HepG2 (cell line): ENCODE measurements at regions not wholly inside any gene's neighbourhood (a gene's known extent, or its start where the extent isn't known, plus 50 kb on each side); places are given as distances from the start of the nearest gene placed in this dataset.

Experiments
- ATAC-seq: fragments of 200-7000 bp; cut with Tn5 transposase; 3 replicates; pipeline ENCODE4 v1.9.1; 2020; ENCODE audit warnings: mild to moderate bottlenecking, moderate library complexity
- BruUV-seq: library from RNA; stranded (reverse); fragments of 400-500 nt; replicated peaks from 2 replicates; lab custom pipeline; 2021; lab: Mats Ljungman, UMichigan
- CTCF ChIA-PET: fragments of 300-600 bp; formaldehyde crosslinking; extraction: SDS; loops from one replicate; lab custom pipeline; 2021; ENCODE audit warnings: low total read pairs, inconsistent platforms, low intra/inter-chr PET ratio; lab: Yijun Ruan, JAX
- POLR2A ChIA-PET: fragments of 350-600 bp; sonication (Branson Sonifier 250); formaldehyde crosslinking; loops from one replicate; lab custom pipeline; 2020; ENCODE audit warnings: antibody characterized with exemption, inconsistent platforms; lab: Yijun Ruan, JAX
- DNase-seq: peaks from one replicate; pipeline ENCODE4 v3.0.0-alpha.2; 2015; ENCODE audit warnings: low spot score
- FAIRE-seq: peaks from 3 replicates; lab custom pipeline; 2011; peaks lifted over from hg19 to GRCh38; lab: Jason Lieb, UNC
- H2AFZ ChIP-seq: one replicate; pipeline ENCODE4 v1.6.1; 2011; ENCODE audit warnings: low read length, inconsistent platforms
- H3K27ac ChIP-seq: fragments of 300-600 bp; 3 replicates; pipeline ENCODE4 v1.8.0; 2011; ENCODE audit warnings: mixed run types, mild to moderate bottlenecking, mixed read lengths, low read length, inconsistent platforms; ENCODE audit not compliant: insufficient read depth; ENCODE audit errors: extremely low read length
- H3K27me3 ChIP-seq, 2 experiments: fragments of 200-600 bp in 1 of 2; 2 replicates in 1 of 2; 3 replicates in 1 of 2; pipeline versions ENCODE4 v1.6.0 to v1.8.0; 2011; ENCODE audit warnings: low read length in 2 of 2, mild to moderate bottlenecking in 2 of 2, moderate library complexity in 2 of 2, inconsistent platforms in 1 of 2; ENCODE audit not compliant: insufficient read depth in 2 of 2, control insufficient read depth in 1 of 2
- H3K36me3 ChIP-seq, 2 experiments: fragments of 200-600 bp in 1 of 2; replicated peaks in 1 of 2; 2 replicates in 1 of 2; 3 replicates in 1 of 2; pipeline versions ENCODE4 v1.5.1 to v1.8.0; 2011; ENCODE audit warnings: low read length in 2 of 2, inconsistent platforms in 1 of 2; ENCODE audit not compliant: insufficient read depth in 2 of 2, control insufficient read depth in 1 of 2
- H3K4me1 ChIP-seq: 2 replicates; pipeline ENCODE4 v1.5.1; 2012; ENCODE audit warnings: low read length, inconsistent platforms; ENCODE audit not compliant: insufficient read depth
- H3K4me2 ChIP-seq: 2 replicates; pipeline ENCODE4 v1.6.0; 2011; ENCODE audit warnings: low read depth, low read length, inconsistent platforms
- H3K4me3 ChIP-seq, 3 experiments: fragments of 200-600 bp in 1 of 3; sonication (generic), shearing (Covaris generic) in 1 of 3; replicated peaks in 1 of 3; 2 replicates each; pipeline ENCODE4 v1.5.1; 2011 to 2016; ENCODE audit warnings: low read length in 3 of 3, inconsistent platforms in 2 of 3, low read depth in 2 of 3, mild to moderate bottlenecking in 2 of 3, control low read depth in 1 of 3, mixed read lengths in 1 of 3; ENCODE audit not compliant: insufficient read depth in 1 of 3
- H3K79me2 ChIP-seq: one replicate; pipeline ENCODE4 v1.6.1; 2011; ENCODE audit warnings: low read length, inconsistent platforms; ENCODE audit not compliant: insufficient read depth
- H3K9ac ChIP-seq: 2 replicates; pipeline ENCODE4 v1.6.0; 2011; ENCODE audit warnings: mild to moderate bottlenecking, low read depth, low read length, inconsistent platforms; ENCODE audit not compliant: insufficient read depth
- H3K9me3 ChIP-seq: 2 replicates; pipeline ENCODE4 v1.5.1; 2012; ENCODE audit warnings: mild to moderate bottlenecking, low read length
- H4K20me1 ChIP-seq: 2 replicates; pipeline ENCODE4 v1.6.0; 2011; ENCODE audit warnings: inconsistent platforms, mild to moderate bottlenecking, low read length, moderate library complexity; ENCODE audit not compliant: insufficient read depth
- DMAP1 ChIP-seq: IDR thresholded peaks from 2 replicates; pipeline ENCODE4 v1.6.1; 2016
- GLMP ChIP-seq: sonication (generic); formaldehyde crosslinking; IDR thresholded peaks from 2 replicates; pipeline ENCODE4 v1.9.0; 2021; ENCODE audit warnings: missing genetic modification reagents, mild to moderate bottlenecking, borderline replicate concordance
- PAXIP1 ChIP-seq: sonication (generic); formaldehyde crosslinking; conservative IDR thresholded peaks from 2 replicates; pipeline ENCODE4 v1.4.0; 2020; ENCODE audit warnings: mild to moderate bottlenecking, missing genetic modification reagents, moderate library complexity
- RAD51 ChIP-seq: fragments of 450-650 bp; IDR thresholded peaks from 2 replicates; pipeline ENCODE4 v1.6.1; 2016; ENCODE audit warnings: borderline replicate concordance
- SNRNP70 ChIP-seq: fragments of 200-400 bp; formaldehyde crosslinking; IDR thresholded peaks from 2 replicates; pipeline ENCODE4 v1.6.1; 2017; ENCODE audit warnings: mild to moderate bottlenecking, low read depth, low read length, moderate library complexity
- SRSF4 ChIP-seq: fragments of 200-400 bp; formaldehyde crosslinking; IDR thresholded peaks from one replicate; pipeline ENCODE4 v1.6.1; 2018; ENCODE audit warnings: mild to moderate bottlenecking, low read depth, low read length, moderate library complexity; ENCODE audit not compliant: poor library complexity, severe bottlenecking
- THYN1 ChIP-seq: sonication (generic); formaldehyde crosslinking; IDR thresholded peaks from 2 replicates; pipeline ENCODE4 v1.8.1; 2023; ENCODE audit warnings: low read depth, mild to moderate bottlenecking, moderate library complexity, missing genetic modification reagents, borderline replicate concordance
- ZNF737 ChIP-seq: sonication (generic); formaldehyde crosslinking; IDR thresholded peaks from 2 replicates; pipeline ENCODE4 v1.5.0; 2020; ENCODE audit warnings: missing genetic modification reagents, mild to moderate bottlenecking, borderline replicate concordance
- WGBS: methylation state at CpG from one replicate; pipeline ENCODE4 v1.1.6; 2017; ENCODE audit warnings: low lambda C conversion rate; 5-methylcytosine and 5-hydroxymethylcytosine counted together
- in situ Hi-C: cut with HindIII; loops from 2 replicates; pipeline ENCODE4 v1.10.0; 2017; ENCODE audit warnings: low pct_unique_long_range_greater_than_20kb; ENCODE audit not compliant: extremely low pct_ligation_motif_present
- intact Hi-C: fragments of 100-400 bp; cut with micrococcal nuclease; formaldehyde crosslinking; loops from one replicate; pipeline ENCODE4 v1.10.0; 2022; ENCODE audit not compliant: unreplicated experiment
- TF ChIP-seq, protein P1 (sequence below), 2 experiments: sonication (generic) in 1 of 2; formaldehyde crosslinking in 1 of 2; IDR thresholded peaks; 2 replicates each; pipeline versions ENCODE4 v1.5.1 to v1.6.1; 2011 to 2020; ENCODE audit warnings: borderline replicate concordance in 1 of 2, low read depth in 1 of 2, low read length in 1 of 2, mild to moderate bottlenecking in 1 of 2, missing genetic modification reagents in 1 of 2, moderate library complexity in 1 of 2
- TF ChIP-seq, protein P2 (sequence below): sonication (generic); formaldehyde crosslinking; IDR thresholded peaks from 2 replicates; pipeline ENCODE4 v1.9.0; 2021; ENCODE audit warnings: mild to moderate bottlenecking, missing genetic modification reagents

- DNase-seq = no peak
- no peak for ATAC-seq
- ChIA-PET CTCF (no interaction called here), POLR2A (no interaction called here)
- intact Hi-C loops (no loop called here), in situ Hi-C loops (no loop called here)
- Histone ChIP-seq H3K27ac (no peak overlapping the region), H3K9ac (no peak overlapping the region), H3K36me3 (no peaks in the 10 kb centered on the region), H3K79me2 (no peaks in the 10 kb centered on the region), H3K4me3 (no peak overlapping the region), H3K4me1 (no peaks in the 10 kb centered on the region), H4K20me1 (no peaks in the 10 kb centered on the region), H3K4me2 (no peak overlapping the region), H2AFZ (no peak overlapping the region), H3K9me3 (no peaks in the 10 kb centered on the region), H3K27me3 (no peaks in the 10 kb centered on the region)
- no peak for TF ChIP-seq RAD51
- no peak for TF ChIP-seq ZNF737 (CRISPR knock-in tag)
- no peak for TF ChIP-seq PAXIP1 (CRISPR knock-in tag)
- TF ChIP-seq, protein P1, sequence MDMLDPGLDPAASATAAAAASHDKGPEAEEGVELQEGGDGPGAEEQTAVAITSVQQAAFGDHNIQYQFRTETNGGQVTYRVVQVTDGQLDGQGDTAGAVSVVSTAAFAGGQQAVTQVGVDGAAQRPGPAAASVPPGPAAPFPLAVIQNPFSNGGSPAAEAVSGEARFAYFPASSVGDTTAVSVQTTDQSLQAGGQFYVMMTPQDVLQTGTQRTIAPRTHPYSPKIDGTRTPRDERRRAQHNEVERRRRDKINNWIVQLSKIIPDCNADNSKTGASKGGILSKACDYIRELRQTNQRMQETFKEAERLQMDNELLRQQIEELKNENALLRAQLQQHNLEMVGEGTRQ (IDR thresholded peaks at IDR 0.05; ENCODE audit: low read depth, low read length) = no peak
- TF ChIP-seq, protein P1 (CRISPR knock-in tag; IDR thresholded peaks at IDR 0.05; ENCODE audit: borderline replicate concordance) = no peak
- no peak for TF ChIP-seq DMAP1 (CRISPR knock-in tag)
- TF ChIP-seq, protein P2, sequence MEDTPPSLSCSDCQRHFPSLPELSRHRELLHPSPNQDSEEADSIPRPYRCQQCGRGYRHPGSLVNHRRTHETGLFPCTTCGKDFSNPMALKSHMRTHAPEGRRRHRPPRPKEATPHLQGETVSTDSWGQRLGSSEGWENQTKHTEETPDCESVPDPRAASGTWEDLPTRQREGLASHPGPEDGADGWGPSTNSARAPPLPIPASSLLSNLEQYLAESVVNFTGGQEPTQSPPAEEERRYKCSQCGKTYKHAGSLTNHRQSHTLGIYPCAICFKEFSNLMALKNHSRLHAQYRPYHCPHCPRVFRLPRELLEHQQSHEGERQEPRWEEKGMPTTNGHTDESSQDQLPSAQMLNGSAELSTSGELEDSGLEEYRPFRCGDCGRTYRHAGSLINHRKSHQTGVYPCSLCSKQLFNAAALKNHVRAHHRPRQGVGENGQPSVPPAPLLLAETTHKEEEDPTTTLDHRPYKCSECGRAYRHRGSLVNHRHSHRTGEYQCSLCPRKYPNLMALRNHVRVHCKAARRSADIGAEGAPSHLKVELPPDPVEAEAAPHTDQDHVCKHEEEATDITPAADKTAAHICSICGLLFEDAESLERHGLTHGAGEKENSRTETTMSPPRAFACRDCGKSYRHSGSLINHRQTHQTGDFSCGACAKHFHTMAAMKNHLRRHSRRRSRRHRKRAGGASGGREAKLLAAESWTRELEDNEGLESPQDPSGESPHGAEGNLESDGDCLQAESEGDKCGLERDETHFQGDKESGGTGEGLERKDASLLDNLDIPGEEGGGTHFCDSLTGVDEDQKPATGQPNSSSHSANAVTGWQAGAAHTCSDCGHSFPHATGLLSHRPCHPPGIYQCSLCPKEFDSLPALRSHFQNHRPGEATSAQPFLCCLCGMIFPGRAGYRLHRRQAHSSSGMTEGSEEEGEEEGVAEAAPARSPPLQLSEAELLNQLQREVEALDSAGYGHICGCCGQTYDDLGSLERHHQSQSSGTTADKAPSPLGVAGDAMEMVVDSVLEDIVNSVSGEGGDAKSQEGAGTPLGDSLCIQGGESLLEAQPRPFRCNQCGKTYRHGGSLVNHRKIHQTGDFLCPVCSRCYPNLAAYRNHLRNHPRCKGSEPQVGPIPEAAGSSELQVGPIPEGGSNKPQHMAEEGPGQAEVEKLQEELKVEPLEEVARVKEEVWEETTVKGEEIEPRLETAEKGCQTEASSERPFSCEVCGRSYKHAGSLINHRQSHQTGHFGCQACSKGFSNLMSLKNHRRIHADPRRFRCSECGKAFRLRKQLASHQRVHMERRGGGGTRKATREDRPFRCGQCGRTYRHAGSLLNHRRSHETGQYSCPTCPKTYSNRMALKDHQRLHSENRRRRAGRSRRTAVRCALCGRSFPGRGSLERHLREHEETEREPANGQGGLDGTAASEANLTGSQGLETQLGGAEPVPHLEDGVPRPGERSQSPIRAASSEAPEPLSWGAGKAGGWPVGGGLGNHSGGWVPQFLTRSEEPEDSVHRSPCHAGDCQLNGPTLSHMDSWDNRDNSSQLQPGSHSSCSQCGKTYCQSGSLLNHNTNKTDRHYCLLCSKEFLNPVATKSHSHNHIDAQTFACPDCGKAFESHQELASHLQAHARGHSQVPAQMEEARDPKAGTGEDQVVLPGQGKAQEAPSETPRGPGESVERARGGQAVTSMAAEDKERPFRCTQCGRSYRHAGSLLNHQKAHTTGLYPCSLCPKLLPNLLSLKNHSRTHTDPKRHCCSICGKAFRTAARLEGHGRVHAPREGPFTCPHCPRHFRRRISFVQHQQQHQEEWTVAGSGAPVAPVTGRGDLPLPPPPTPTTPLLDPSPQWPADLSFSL (CRISPR knock-in tag) = no peak
- no peak for TF ChIP-seq SRSF4
- no peak for TF ChIP-seq GLMP
- no peak for TF ChIP-seq THYN1 (CRISPR knock-in tag)
- TF ChIP-seq SNRNP70 = no peak
- 0% methylated on average over 3 of the region's 3 CpGs for WGBS
- no TSS peak for BruUV-seq
- FAIRE-seq = no peak
These were observed 101.6 kb downstream of the ADCYAP1 start for GRCh38 chr18:1006304-1006703.
